GM12865 (cell line): ENCODE measurements at regions not wholly inside any gene's neighbourhood (a gene's known extent, or its start where the extent isn't known, plus 50 kb on each side); places are given as distances from the start of the nearest gene placed in this dataset.

Source experiments
- DNase-seq: peaks from one replicate; pipeline ENCODE4 v3.0.0; 2010; ENCODE audit warnings: low read depth
- H3K4me3 ChIP-seq: 2 replicates; pipeline ENCODE4 v1.5.1; 2011; ENCODE audit warnings: mild to moderate bottlenecking, low read depth, low read length, control low read depth
- CTCF ChIP-seq: IDR thresholded peaks from 2 replicates; pipeline ENCODE4 v1.5.1; 2011; ENCODE audit warnings: low read length, control low read depth, low read depth, inconsistent platforms; ENCODE audit not compliant: insufficient read depth; ENCODE audit errors: missing control alignments

GRCh38 chr18:35770376-35771014 is 189.0 kb downstream of the GALNT1 start:
- DNase-seq = peak; percentile 45
- no peak overlapping the region for H3K4me3 ChIP-seq
- TF ChIP-seq CTCF = no peak

GRCh38 chr18:35771172-35771571 is 189.6 kb downstream of the GALNT1 start:
- H3K4me3 ChIP-seq = no peak overlapping the region
- no peak for DNase-seq
- no peak for TF ChIP-seq CTCF

GRCh38 chr18:35775887-35776286 is 194.3 kb downstream of the GALNT1 start:
- no peak overlapping the region for H3K4me3 ChIP-seq
- DNase-seq = peak; percentile 14
- no peak for TF ChIP-seq CTCF

- no peak overlapping the region for H3K4me3 ChIP-seq
- no peak for DNase-seq
- no peak for TF ChIP-seq CTCF
Observed at GRCh38 chr18:35776473-35776872, 194.9 kb downstream of the GALNT1 start.

- peak; percentile 9 for DNase-seq
- H3K4me3 ChIP-seq = no peak overlapping the region
- TF ChIP-seq CTCF = peak; percentile 32
Observed at GRCh38 chr18:35777039-35777438, 195.4 kb upstream of the RMP24 start.

- H3K4me3 ChIP-seq = no peak overlapping the region
- no peak for TF ChIP-seq CTCF
- DNase-seq = no peak
Observed at GRCh38 chr18:35778850-35779627, 193.4 kb upstream of the RMP24 start.
